Keratinocyte (primary cell): ENCODE measurements at regions not wholly inside any gene's neighbourhood (a gene's known extent, or its start where the extent isn't known, plus 50 kb on each side); places are given as distances from the start of the nearest gene placed in this dataset.

Experiments
- DNase-seq: peaks from one replicate; pipeline ENCODE4 v3.0.0-alpha.2; 2011; ENCODE audit warnings: low read depth, missing footprints, low spot score
- FAIRE-seq: peaks from 2 replicates; lab custom pipeline; 2011; peaks lifted over from hg19 to GRCh38; lab: Jason Lieb, UNC
- H2AFZ ChIP-seq: 2 replicates; pipeline ENCODE4 v1.6.0; 2012; ENCODE audit warnings: low read length, control low read depth, inconsistent platforms; ENCODE audit not compliant: control insufficient read depth
- H3K27ac ChIP-seq: 2 replicates; pipeline ENCODE4 v1.5.1; 2011; ENCODE audit warnings: low read length; ENCODE audit not compliant: control insufficient read depth, insufficient read depth
- H3K27me3 ChIP-seq: 3 replicates; pipeline ENCODE4 v1.6.0; 2011; ENCODE audit warnings: low read length; ENCODE audit not compliant: control insufficient read depth, insufficient read depth; ENCODE audit errors: extremely low read depth
- H3K36me3 ChIP-seq, 2 experiments: 2 replicates in 1 of 2; 3 replicates in 1 of 2; pipeline ENCODE4 v1.5.1; 2011; ENCODE audit warnings: low read length in 2 of 2, mild to moderate bottlenecking in 1 of 2; ENCODE audit not compliant: control insufficient read depth in 2 of 2, insufficient read depth in 2 of 2; ENCODE audit errors: extremely low read depth in 1 of 2
- H3K4me1 ChIP-seq: 3 replicates; pipeline ENCODE4 v1.5.1; 2011; ENCODE audit warnings: low read length; ENCODE audit not compliant: control insufficient read depth, insufficient read depth; ENCODE audit errors: extremely low read depth
- H3K4me2 ChIP-seq: 3 replicates; pipeline ENCODE4 v1.6.0; 2011; ENCODE audit warnings: low read depth, low read length; ENCODE audit not compliant: control insufficient read depth, insufficient read depth; ENCODE audit errors: extremely low read depth
- H3K4me3 ChIP-seq, 3 experiments: fragments of 200-600 bp in 1 of 3; sonication (generic) in 1 of 3; 2 replicates in 2 of 3; 3 replicates in 1 of 3; pipeline ENCODE4 v1.5.1; 2011 to 2016; ENCODE audit warnings: low read length in 3 of 3, mild to moderate bottlenecking in 3 of 3, control low read depth in 2 of 3, inconsistent platforms in 1 of 3, low read depth in 1 of 3, mixed read lengths in 1 of 3, mixed run types in 1 of 3, moderate library complexity in 1 of 3; ENCODE audit not compliant: control insufficient read depth in 2 of 3, insufficient read depth in 2 of 3; ENCODE audit errors: extremely low read depth in 1 of 3
- H3K79me2 ChIP-seq: 2 replicates; pipeline ENCODE4 v1.6.0; 2012; ENCODE audit warnings: low read length; ENCODE audit not compliant: control insufficient read depth, insufficient read depth
- H3K9ac ChIP-seq: 3 replicates; pipeline ENCODE4 v1.6.0; 2011; ENCODE audit warnings: low read length; ENCODE audit not compliant: control insufficient read depth, insufficient read depth; ENCODE audit errors: extremely low read depth
- H3K9me1 ChIP-seq: 3 replicates; pipeline ENCODE4 v1.6.0; 2011; ENCODE audit warnings: low read length; ENCODE audit not compliant: control insufficient read depth, insufficient read depth; ENCODE audit errors: extremely low read depth
- H3K9me3 ChIP-seq: 2 replicates; pipeline ENCODE4 v1.5.1; 2012; ENCODE audit warnings: low read depth, low read length; ENCODE audit not compliant: control insufficient read depth
- H4K20me1 ChIP-seq: 3 replicates; pipeline ENCODE4 v1.6.0; 2011; ENCODE audit warnings: low read length; ENCODE audit not compliant: control insufficient read depth, insufficient read depth; ENCODE audit errors: extremely low read depth
- EZH2 ChIP-seq: IDR thresholded peaks from one replicate; pipeline ENCODE4 v1.6.1; 2012; ENCODE audit warnings: inconsistent platforms, mild to moderate bottlenecking, low read length, moderate library complexity
- dilution Hi-C: fragments of 300-500 bp; cut with MboI; formaldehyde crosslinking; loops from one replicate; pipeline ENCODE4 v1.7.0; 2020; ENCODE audit warnings: low sequenced_read_pairs; ENCODE audit not compliant: extremely low pct_ligation_motif_present
- TF ChIP-seq, protein P1 (sequence below), 3 experiments: IDR thresholded peaks in 1 of 3; conservative IDR thresholded peaks in 1 of 3; optimal IDR thresholded peaks in 1 of 3; 2 replicates in 2 of 3; 3 replicates in 1 of 3; pipeline versions ENCODE3 to v1.5.1; 2011; ENCODE audit warnings: low read length in 3 of 3, mild to moderate bottlenecking in 3 of 3, moderate library complexity in 2 of 3, control low read depth in 1 of 3, inconsistent platforms in 1 of 3; ENCODE audit not compliant: insufficient read depth in 2 of 3; ENCODE audit errors: extremely low read depth in 1 of 3

DNA sequence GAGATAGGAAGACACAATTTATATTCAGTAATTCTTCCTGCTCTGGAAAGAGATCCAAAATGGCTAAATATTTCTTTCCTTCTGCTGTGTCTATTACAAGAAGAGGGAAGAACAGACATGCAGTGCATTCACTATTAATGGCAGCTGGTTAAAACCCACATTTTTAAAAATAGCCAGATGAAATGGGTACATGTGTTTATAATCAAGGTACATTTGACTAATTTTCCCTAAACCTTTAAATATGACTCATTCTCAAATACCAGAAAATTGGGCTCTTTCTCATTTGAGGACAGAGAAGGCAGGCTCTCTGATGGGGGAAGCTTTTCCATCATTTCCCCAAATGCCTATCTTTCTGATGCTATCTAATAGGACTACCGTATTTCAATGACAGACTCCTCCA lies 215.7 kb upstream of the HABP2 start:
- no peak overlapping the region for H2AFZ ChIP-seq
- FAIRE-seq (no peak), DNase-seq (no peak)
- no peaks in the 10 kb centered on the region for H3K36me3 ChIP-seq
- no peaks in the 10 kb centered on the region for H3K27me3 ChIP-seq
- no peaks in the 10 kb centered on the region for H4K20me1 ChIP-seq
- no peak overlapping the region for H3K4me2 ChIP-seq
- no peak overlapping the region for H3K27ac ChIP-seq
- no peaks in the 10 kb centered on the region for H3K4me1 ChIP-seq
- H3K9me1 ChIP-seq = no peaks in the 10 kb centered on the region
- no peaks in the 10 kb centered on the region for H3K9me3 ChIP-seq
- TF ChIP-seq, protein P1, sequence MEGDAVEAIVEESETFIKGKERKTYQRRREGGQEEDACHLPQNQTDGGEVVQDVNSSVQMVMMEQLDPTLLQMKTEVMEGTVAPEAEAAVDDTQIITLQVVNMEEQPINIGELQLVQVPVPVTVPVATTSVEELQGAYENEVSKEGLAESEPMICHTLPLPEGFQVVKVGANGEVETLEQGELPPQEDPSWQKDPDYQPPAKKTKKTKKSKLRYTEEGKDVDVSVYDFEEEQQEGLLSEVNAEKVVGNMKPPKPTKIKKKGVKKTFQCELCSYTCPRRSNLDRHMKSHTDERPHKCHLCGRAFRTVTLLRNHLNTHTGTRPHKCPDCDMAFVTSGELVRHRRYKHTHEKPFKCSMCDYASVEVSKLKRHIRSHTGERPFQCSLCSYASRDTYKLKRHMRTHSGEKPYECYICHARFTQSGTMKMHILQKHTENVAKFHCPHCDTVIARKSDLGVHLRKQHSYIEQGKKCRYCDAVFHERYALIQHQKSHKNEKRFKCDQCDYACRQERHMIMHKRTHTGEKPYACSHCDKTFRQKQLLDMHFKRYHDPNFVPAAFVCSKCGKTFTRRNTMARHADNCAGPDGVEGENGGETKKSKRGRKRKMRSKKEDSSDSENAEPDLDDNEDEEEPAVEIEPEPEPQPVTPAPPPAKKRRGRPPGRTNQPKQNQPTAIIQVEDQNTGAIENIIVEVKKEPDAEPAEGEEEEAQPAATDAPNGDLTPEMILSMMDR (optimal IDR thresholded peaks at IDR 0.05 in 1 of 3, IDR thresholded peaks at IDR 0.05 in 1 of 3, conservative IDR thresholded peaks at IDR 0.05 in 1 of 3; ENCODE audit: extremely low read depth in 1 of 3, insufficient read depth in 2 of 3, low read length in 3 of 3) = no peak
- TF ChIP-seq EZH2 = no peak
- dilution Hi-C loops = no loop called here
- no peak overlapping the region for H3K4me3 ChIP-seq
- no peak overlapping the region for H3K9ac ChIP-seq
- H3K79me2 ChIP-seq = no peaks in the 10 kb centered on the region

DNA sequence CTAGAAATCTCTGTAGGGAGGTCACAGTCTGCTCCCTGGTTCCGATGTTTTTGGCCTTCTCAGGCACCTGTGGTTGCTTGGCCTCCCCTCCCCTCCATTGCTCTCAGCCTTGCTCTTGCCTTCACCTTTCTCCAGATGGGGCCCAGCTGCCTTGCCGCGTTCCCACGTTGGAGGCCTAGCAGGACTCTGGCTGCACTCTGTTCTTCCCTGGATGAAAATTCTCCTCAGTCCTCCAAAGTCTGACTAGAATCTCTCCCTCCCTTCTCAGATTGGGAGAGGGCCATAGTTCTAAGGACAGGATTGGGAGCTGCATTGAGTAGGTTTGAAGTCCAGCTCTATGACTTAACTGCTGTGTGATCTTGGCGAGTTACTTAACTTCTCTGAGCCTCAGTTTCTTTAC lies 213.7 kb upstream of the HABP2 start:
- H3K79me2 ChIP-seq = no peaks in the 10 kb centered on the region
- dilution Hi-C loops = no loop called here
- FAIRE-seq = no peak
- H3K36me3 ChIP-seq = no peaks in the 10 kb centered on the region
- H2AFZ ChIP-seq = no peak overlapping the region
- no peaks in the 10 kb centered on the region for H3K9me1 ChIP-seq
- no peak overlapping the region for H3K4me3 ChIP-seq
- no peaks in the 10 kb centered on the region for H3K27me3 ChIP-seq
- H4K20me1 ChIP-seq = no peaks in the 10 kb centered on the region
- DNase-seq = no peak
- no peak overlapping the region for H3K27ac ChIP-seq
- no peak overlapping the region for H3K4me2 ChIP-seq
- H3K9ac ChIP-seq = no peak overlapping the region
- TF ChIP-seq EZH2 = no peak
- TF ChIP-seq, protein P1 (optimal IDR thresholded peaks at IDR 0.05 in 1 of 3, IDR thresholded peaks at IDR 0.05 in 1 of 3, conservative IDR thresholded peaks at IDR 0.05 in 1 of 3; ENCODE audit: extremely low read depth in 1 of 3, insufficient read depth in 2 of 3, low read length in 3 of 3) = no peak
- no peaks in the 10 kb centered on the region for H3K4me1 ChIP-seq
- H3K9me3 ChIP-seq = no peaks in the 10 kb centered on the region
